ENCODE measurements at regions not wholly inside any gene's neighbourhood (a gene's known extent, or its start where the extent isn't known, plus 50 kb on each side); places are given as distances from the start of the nearest gene placed in this dataset.

GRCh38 chr4:44025376-44026020, 423.1 kb downstream of the KCTD8 start:
- no peak overlapping the region for H3K4me2 ChIP-seq (ENCODE audit: control insufficient read depth, extremely low read depth, insufficient read depth, low read depth, low read length)
- H3K4me3 ChIP-seq (ENCODE audit: control insufficient read depth in 2 of 3, extremely low read depth in 1 of 3, insufficient read depth in 2 of 3, low read depth in 1 of 3, low read length in 3 of 3) = no peak overlapping the region
- H3K36me3 ChIP-seq (ENCODE audit: control insufficient read depth in 2 of 2, extremely low read depth in 1 of 2, insufficient read depth in 2 of 2, low read length in 2 of 2) = no peaks in the 10 kb centered on the region
- no peaks in the 10 kb centered on the region for H3K4me1 ChIP-seq (ENCODE audit: control insufficient read depth, extremely low read depth, insufficient read depth, low read length)
- H4K20me1 ChIP-seq (ENCODE audit: control insufficient read depth, extremely low read depth, insufficient read depth, low read length) = no peaks in the 10 kb centered on the region
- no peaks in the 10 kb centered on the region for H3K9me3 ChIP-seq (ENCODE audit: control insufficient read depth, low read depth, low read length)
- no peak overlapping the region for H3K27ac ChIP-seq (ENCODE audit: control insufficient read depth, insufficient read depth, low read length)
- no peaks in the 10 kb centered on the region for H3K27me3 ChIP-seq (ENCODE audit: control insufficient read depth, extremely low read depth, insufficient read depth, low read length)
- FAIRE-seq (no peak), DNase-seq (ENCODE audit: low read depth, low spot score) (no peak)
- H3K9me1 ChIP-seq (ENCODE audit: control insufficient read depth, extremely low read depth, insufficient read depth, low read length) = no peaks in the 10 kb centered on the region
- TF ChIP-seq CTCF (optimal IDR thresholded peaks at IDR 0.05 in 1 of 3, IDR thresholded peaks at IDR 0.05 in 1 of 3, conservative IDR thresholded peaks at IDR 0.05 in 1 of 3; ENCODE audit: extremely low read depth in 1 of 3, insufficient read depth in 2 of 3, low read length in 3 of 3) (no peak), EZH2 (IDR thresholded peaks at IDR 0.05; ENCODE audit: low read length) (no peak)
- dilution Hi-C loops (cut with MboI; ENCODE audit: extremely low pct_ligation_motif_present, low sequenced_read_pairs) = no loop called here
- H3K9ac ChIP-seq (ENCODE audit: control insufficient read depth, extremely low read depth, insufficient read depth, low read length) = no peak overlapping the region
- H2AFZ ChIP-seq (ENCODE audit: control insufficient read depth, low read length) = no peak overlapping the region
- H3K79me2 ChIP-seq (ENCODE audit: control insufficient read depth, insufficient read depth, low read length) = no peaks in the 10 kb centered on the region

GRCh38 chr4:44038811-44039210, 409.8 kb downstream of the KCTD8 start:
- no peak overlapping the region for H3K4me2 ChIP-seq (ENCODE audit: control insufficient read depth, extremely low read depth, insufficient read depth, low read depth, low read length)
- H3K36me3 ChIP-seq (ENCODE audit: control insufficient read depth in 2 of 2, extremely low read depth in 1 of 2, insufficient read depth in 2 of 2, low read length in 2 of 2) = no peaks in the 10 kb centered on the region
- H3K79me2 ChIP-seq (ENCODE audit: control insufficient read depth, insufficient read depth, low read length) = no peaks in the 10 kb centered on the region
- DNase-seq (ENCODE audit: low read depth, low spot score) (no peak), FAIRE-seq (no peak)
- H3K4me3 ChIP-seq (ENCODE audit: control insufficient read depth in 2 of 3, extremely low read depth in 1 of 3, insufficient read depth in 2 of 3, low read depth in 1 of 3, low read length in 3 of 3) = no peak overlapping the region
- H3K4me1 ChIP-seq (ENCODE audit: control insufficient read depth, extremely low read depth, insufficient read depth, low read length) = no peaks in the 10 kb centered on the region
- H3K27me3 ChIP-seq (ENCODE audit: control insufficient read depth, extremely low read depth, insufficient read depth, low read length) = no peaks in the 10 kb centered on the region
- H3K27ac ChIP-seq (ENCODE audit: control insufficient read depth, insufficient read depth, low read length) = no peak overlapping the region
- no peaks in the 10 kb centered on the region for H3K9me3 ChIP-seq (ENCODE audit: control insufficient read depth, low read depth, low read length)
- H3K9me1 ChIP-seq (ENCODE audit: control insufficient read depth, extremely low read depth, insufficient read depth, low read length) = no peaks in the 10 kb centered on the region
- H2AFZ ChIP-seq (ENCODE audit: control insufficient read depth, low read length) = no peak overlapping the region
- TF ChIP-seq EZH2 (IDR thresholded peaks at IDR 0.05; ENCODE audit: low read length) (no peak), CTCF (optimal IDR thresholded peaks at IDR 0.05 in 1 of 3, IDR thresholded peaks at IDR 0.05 in 1 of 3, conservative IDR thresholded peaks at IDR 0.05 in 1 of 3; ENCODE audit: extremely low read depth in 1 of 3, insufficient read depth in 2 of 3, low read length in 3 of 3) (no peak)
- no peaks in the 10 kb centered on the region for H4K20me1 ChIP-seq (ENCODE audit: control insufficient read depth, extremely low read depth, insufficient read depth, low read length)
- dilution Hi-C loops (cut with MboI; ENCODE audit: extremely low pct_ligation_motif_present, low sequenced_read_pairs) = no loop called here
- H3K9ac ChIP-seq (ENCODE audit: control insufficient read depth, extremely low read depth, insufficient read depth, low read length) = no peak overlapping the region

Measured in keratinocyte (primary cell).